GM10266 (cell line): ENCODE measurements at regions not wholly inside any gene's neighbourhood (a gene's known extent, or its start where the extent isn't known, plus 50 kb on each side); places are given as distances from the start of the nearest gene placed in this dataset.

ENCODE experiments used
- DNase-seq: peaks from one replicate; pipeline ENCODE4 v3.0.0; 2012; ENCODE audit errors: extremely low spot score
- CTCF ChIP-seq: IDR thresholded peaks from 2 replicates; pipeline ENCODE4 v1.5.1; 2012; ENCODE audit warnings: mild to moderate bottlenecking, low read depth; ENCODE audit not compliant: control insufficient read depth, insufficient read depth; ENCODE audit errors: missing control alignments

GRCh38 chr20:52830598-52830997 is 141.6 kb upstream of the TSHZ2 start:
- no peak for DNase-seq
- no peak for TF ChIP-seq CTCF

- no peak for TF ChIP-seq CTCF
- no peak for DNase-seq
Observed at GRCh38 chr20:52829111-52829510, 143.0 kb upstream of the TSHZ2 start.

GRCh38 chr20:52828199-52828598 is 144.0 kb upstream of the TSHZ2 start:
- no peak for DNase-seq
- no peak for TF ChIP-seq CTCF

- no peak for DNase-seq
- TF ChIP-seq CTCF, result no peak
Observed at GRCh38 chr20:52826722-52827121, 145.4 kb upstream of the TSHZ2 start.

GRCh38 chr20:52826321-52826720 is 145.8 kb upstream of the TSHZ2 start:
- TF ChIP-seq CTCF, result no peak
- DNase-seq, result no peak

- DNase-seq, result no peak
- TF ChIP-seq CTCF, result no peak
Observed at GRCh38 chr20:52824494-52825216, 147.5 kb upstream of the TSHZ2 start.

- no peak for DNase-seq
- TF ChIP-seq CTCF, result no peak
Observed at GRCh38 chr20:52823303-52823702, 148.9 kb upstream of the TSHZ2 start.
